Activated B cell treated with CpG ODN at 0.5 μM for 24 hours (primary cell): ENCODE measurements at regions not wholly inside any gene's neighbourhood (a gene's known extent, or its start where the extent isn't known, plus 50 kb on each side); places are given as distances from the start of the nearest gene placed in this dataset.

Experiments
- ATAC-seq: fragments of 200-7000 bp; cut with Tn5 transposase; one replicate; pipeline ENCODE4 v1.10.0; 2021; ENCODE audit warnings: low read depth, mild to moderate bottlenecking, moderate library complexity
- CTCF ChIA-PET: fragments of 350-600 bp; sonication (Branson Sonifier 250); formaldehyde crosslinking; loops from one replicate; lab custom pipeline; 2021; ENCODE audit warnings: antibody characterized with exemption; lab: Charles Lee
- POLR2A ChIA-PET: fragments of 350-600 bp; sonication (Branson Sonifier 250); formaldehyde crosslinking; loops from one replicate; lab custom pipeline; 2021; ENCODE audit warnings: antibody characterized with exemption; lab: Charles Lee
- DNase-seq: peaks from one replicate; pipeline ENCODE4 v3.0.0; 2022
- H3K27ac Mint-ChIP-seq: one replicate; pipeline ENCODE4 v1.8.0; 2020; ENCODE audit warnings: mixed read lengths
- H3K27me3 Mint-ChIP-seq: one replicate; pipeline ENCODE4 v1.8.0; 2021; ENCODE audit warnings: mixed read lengths
- H3K36me3 Mint-ChIP-seq: one replicate; pipeline ENCODE4 v1.8.0; 2021; ENCODE audit warnings: low read depth, mixed read lengths
- H3K4me1 Mint-ChIP-seq: one replicate; pipeline ENCODE4 v1.8.0; 2021; ENCODE audit warnings: mixed read lengths
- H3K4me3 Mint-ChIP-seq: one replicate; pipeline ENCODE4 v1.8.0; 2020; ENCODE audit warnings: mild to moderate bottlenecking, mixed read lengths
- H3K9me3 Mint-ChIP-seq: one replicate; pipeline ENCODE4 v1.8.0; 2020; ENCODE audit warnings: mixed read lengths
- CTCF ChIP-seq: fragments of 200-600 bp; IDR thresholded peaks from one replicate; pipeline ENCODE4 v1.8.0; 2022; ENCODE audit warnings: antibody characterized with exemption, mild to moderate bottlenecking
- intact Hi-C: fragments of 100-400 bp; cut with micrococcal nuclease; formaldehyde crosslinking; loops from one replicate; pipeline ENCODE4 v1.15.1; 2024

GRCh38 chr7:23942032-23942431 is 232.0 kb downstream of the STK31 start:
- Mint-ChIP-seq H3K4me3 (no peak overlapping the region), H3K9me3 (peaks cover 24% of the 10 kb centered on the region), H3K27ac (no peak overlapping the region), H3K27me3 (peaks cover 15% of the 10 kb centered on the region), H3K36me3 (no peaks in the 10 kb centered on the region), H3K4me1 (no peaks in the 10 kb centered on the region)
- ChIA-PET POLR2A (no interaction called here), CTCF (no interaction called here)
- DNase-seq (no peak), ATAC-seq (no peak)
- intact Hi-C loops = no loop called here
- no peak for TF ChIP-seq CTCF

- Mint-ChIP-seq H3K36me3 (no peaks in the 10 kb centered on the region), H3K9me3 (peaks cover 20% of the 10 kb centered on the region), H3K27me3 (peaks cover 14% of the 10 kb centered on the region), H3K27ac (no peak overlapping the region), H3K4me3 (no peak overlapping the region), H3K4me1 (no peaks in the 10 kb centered on the region)
- no peak for ATAC-seq
- TF ChIP-seq CTCF = no peak
- intact Hi-C loops = no loop called here
- POLR2A ChIA-PET = no interaction called here
- CTCF ChIA-PET = no interaction called here
- no peak for DNase-seq
These were observed 234.1 kb downstream of the STK31 start for GRCh38 chr7:23944131-23944530.

GRCh38 chr7:23945472-23945871 is 235.5 kb downstream of the STK31 start:
- DNase-seq = no peak
- H3K4me3 Mint-ChIP-seq = no peak overlapping the region
- no peaks in the 10 kb centered on the region for H3K4me1 Mint-ChIP-seq
- no peak for ATAC-seq
- TF ChIP-seq CTCF = no peak
- POLR2A ChIA-PET = no interaction called here
- peaks cover 12% of the 10 kb centered on the region for H3K27me3 Mint-ChIP-seq
- no peak overlapping the region for H3K27ac Mint-ChIP-seq
- H3K9me3 Mint-ChIP-seq = peaks cover 20% of the 10 kb centered on the region
- no peaks in the 10 kb centered on the region for H3K36me3 Mint-ChIP-seq
- CTCF ChIA-PET = no interaction called here
- intact Hi-C loops = no loop called here

- ATAC-seq (no peak), DNase-seq (no peak)
- no peak for TF ChIP-seq CTCF
- peaks cover 4% of the 10 kb centered on the region for H3K27me3 Mint-ChIP-seq
- POLR2A ChIA-PET = no interaction called here
- peaks cover 7% of the 10 kb centered on the region for H3K9me3 Mint-ChIP-seq
- no peak overlapping the region for H3K4me3 Mint-ChIP-seq
- no peaks in the 10 kb centered on the region for H3K36me3 Mint-ChIP-seq
- no peak overlapping the region for H3K27ac Mint-ChIP-seq
- intact Hi-C loops = no loop called here
- H3K4me1 Mint-ChIP-seq = no peaks in the 10 kb centered on the region
- CTCF ChIA-PET = no interaction called here
These were observed 245.1 kb downstream of the STK31 start for GRCh38 chr7:23955145-23955544.

GRCh38 chr7:23955600-23956149 is 245.7 kb downstream of the STK31 start:
- H3K27ac Mint-ChIP-seq = no peak overlapping the region
- no peaks in the 10 kb centered on the region for H3K4me1 Mint-ChIP-seq
- no peaks in the 10 kb centered on the region for H3K36me3 Mint-ChIP-seq
- POLR2A ChIA-PET = no interaction called here
- intact Hi-C loops = no loop called here
- DNase-seq (no peak), ATAC-seq (no peak)
- H3K9me3 Mint-ChIP-seq = peaks cover 7% of the 10 kb centered on the region
- H3K27me3 Mint-ChIP-seq = peaks cover 2% of the 10 kb centered on the region
- no peak for TF ChIP-seq CTCF
- CTCF ChIA-PET = interaction anchor here (0.7 kb wide), 1 partner anchor 21 kb away, joined by 6 read pairs; no protein-coding TSS in a partner anchor
- H3K4me3 Mint-ChIP-seq = no peak overlapping the region
